NCI-H2029 (cell line): ENCODE measurements at regions not wholly inside any gene's neighbourhood (a gene's known extent, or its start where the extent isn't known, plus 50 kb on each side); places are given as distances from the start of the nearest gene placed in this dataset.
"Not testable (repeated sequence)": the region's sequence is repeated elsewhere in the genome, so short reads cannot be mapped to it uniquely, and the experiment has no call there.

Experiments
- DNase-seq: peaks from one replicate; lab custom pipeline; 2025; lab: John Stamatoyannopoulos, UW

GRCh38 chr2:239550357-239550756, 149.5 kb upstream of the HDAC4 start:
- no peak for DNase-seq

DNA sequence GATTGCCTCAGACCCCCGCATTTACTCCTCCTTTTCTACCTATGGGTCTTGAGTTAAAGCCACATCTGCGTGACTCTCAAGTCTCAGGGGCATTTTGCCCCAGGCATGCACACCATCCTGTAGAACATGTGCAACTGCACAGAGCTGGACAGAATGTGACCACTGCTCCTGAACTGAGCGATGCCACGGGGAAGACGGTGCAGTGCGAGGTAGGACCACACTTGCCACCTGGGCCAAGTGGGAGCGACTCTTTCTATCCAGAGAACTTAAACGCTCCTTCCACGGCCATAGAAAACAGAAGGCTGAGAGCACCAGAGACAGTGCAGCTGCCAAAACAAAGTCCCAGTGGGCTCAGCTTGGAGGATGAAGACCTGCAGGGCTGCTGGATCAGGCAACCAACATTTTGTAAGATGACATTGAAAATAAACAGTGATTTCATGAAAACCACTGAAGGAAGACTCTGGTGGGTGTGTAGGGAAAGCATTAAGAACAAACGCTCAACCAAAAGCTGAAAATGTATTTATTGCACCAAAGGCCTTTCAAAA, 149.0 kb upstream of the HDAC4 start:
- DNase-seq: no peak

DNA sequence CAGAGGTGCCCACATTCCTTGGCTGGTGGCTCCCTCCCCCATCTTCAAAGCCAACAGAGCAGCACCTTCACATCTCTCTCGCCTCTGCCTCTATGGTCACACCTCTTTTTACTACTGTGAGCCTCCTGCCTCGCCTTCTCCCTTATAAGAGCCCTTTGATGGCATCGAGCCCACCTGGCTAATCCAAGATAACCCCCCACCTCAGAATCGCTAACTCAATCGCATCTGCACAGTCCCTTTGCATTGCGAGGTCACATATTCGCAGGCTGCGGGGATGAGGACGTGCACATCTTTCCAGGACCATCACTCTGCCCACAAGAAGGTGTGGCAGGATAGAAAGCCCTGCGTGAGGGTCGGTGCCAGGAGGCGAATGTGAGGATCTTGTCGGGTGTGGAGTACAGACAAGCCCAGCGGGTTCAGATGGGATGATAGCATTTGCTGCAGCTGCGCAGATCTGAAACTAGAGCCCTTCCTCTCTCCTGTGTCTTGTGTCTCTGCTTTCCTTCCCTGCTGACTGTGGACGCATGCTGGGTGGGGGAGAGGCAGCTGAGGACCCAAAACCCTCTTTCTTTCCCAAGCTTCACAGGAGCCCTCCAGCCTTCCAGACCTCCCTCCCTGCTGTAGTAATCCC, 148.3 kb upstream of the HDAC4 start:
- no peak for DNase-seq

GRCh38 chr2:239548451-239548871, 147.6 kb upstream of the HDAC4 start:
- no peak for DNase-seq

- not testable (repeated sequence) for DNase-seq
Measured at GRCh38 chr2:239547140-239547539, 146.3 kb upstream of the HDAC4 start.

GRCh38 chr2:239546541-239546940, 145.7 kb upstream of the HDAC4 start:
- no peak for DNase-seq

DNA sequence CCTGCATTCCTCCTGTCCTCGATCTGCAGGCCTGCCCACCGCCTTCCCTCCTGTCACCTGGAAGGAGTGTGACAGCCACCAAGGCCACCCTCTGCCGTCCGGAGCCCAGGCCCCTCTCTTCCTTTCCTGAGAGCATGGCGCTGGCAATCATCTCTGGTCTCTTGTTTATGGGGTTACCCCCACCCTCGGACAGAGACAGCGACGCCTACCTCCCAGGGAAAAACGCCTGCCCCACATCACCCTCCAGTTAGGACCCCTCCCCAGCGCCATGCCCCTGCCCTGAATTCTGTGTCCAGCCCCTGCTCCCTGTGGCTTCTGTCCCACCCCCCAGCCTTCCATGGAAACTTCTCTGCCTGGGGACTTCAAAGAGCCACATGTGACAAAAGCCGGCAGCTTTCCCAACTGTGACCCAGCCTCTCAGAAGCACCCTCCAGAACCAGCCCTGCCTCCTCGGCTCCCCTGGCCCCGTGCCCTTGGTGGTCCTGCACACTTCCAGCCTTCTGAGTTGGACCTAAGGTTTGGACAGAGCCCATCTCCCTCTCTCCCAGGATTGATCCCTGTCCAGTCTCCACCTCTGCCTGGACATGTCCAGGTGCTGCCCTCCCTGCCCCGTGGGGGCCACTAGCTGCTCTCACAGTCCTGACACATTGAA, 145.0 kb upstream of the HDAC4 start:
- no peak for DNase-seq

DNA sequence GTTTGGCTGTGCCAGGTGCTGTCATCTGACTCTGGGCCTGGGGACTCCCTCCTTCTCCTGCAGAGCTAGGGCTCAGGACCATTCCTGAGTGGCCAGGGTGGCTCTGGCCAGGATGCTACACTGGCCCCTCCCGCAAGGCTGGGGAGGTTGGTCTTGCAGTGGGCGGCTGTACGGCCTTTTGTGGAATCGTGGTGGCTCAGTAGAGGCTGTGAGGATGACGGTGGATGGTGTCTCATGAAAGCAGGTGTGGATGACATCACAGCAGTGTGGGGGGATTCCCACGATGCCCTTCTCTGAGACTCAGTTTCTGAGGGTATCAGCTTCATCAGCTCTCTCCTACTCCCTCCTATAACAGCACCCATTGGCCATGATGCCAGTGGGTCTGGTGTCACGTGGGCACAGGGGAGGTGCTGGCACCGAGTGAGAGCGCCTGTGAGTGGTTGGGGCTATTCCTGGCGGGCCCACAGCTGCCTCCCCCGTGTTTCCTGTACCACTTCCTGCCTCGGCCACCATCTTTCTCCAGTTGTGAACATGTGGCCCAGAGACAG, 144.2 kb upstream of the HDAC4 start:
- DNase-seq: no peak

DNA sequence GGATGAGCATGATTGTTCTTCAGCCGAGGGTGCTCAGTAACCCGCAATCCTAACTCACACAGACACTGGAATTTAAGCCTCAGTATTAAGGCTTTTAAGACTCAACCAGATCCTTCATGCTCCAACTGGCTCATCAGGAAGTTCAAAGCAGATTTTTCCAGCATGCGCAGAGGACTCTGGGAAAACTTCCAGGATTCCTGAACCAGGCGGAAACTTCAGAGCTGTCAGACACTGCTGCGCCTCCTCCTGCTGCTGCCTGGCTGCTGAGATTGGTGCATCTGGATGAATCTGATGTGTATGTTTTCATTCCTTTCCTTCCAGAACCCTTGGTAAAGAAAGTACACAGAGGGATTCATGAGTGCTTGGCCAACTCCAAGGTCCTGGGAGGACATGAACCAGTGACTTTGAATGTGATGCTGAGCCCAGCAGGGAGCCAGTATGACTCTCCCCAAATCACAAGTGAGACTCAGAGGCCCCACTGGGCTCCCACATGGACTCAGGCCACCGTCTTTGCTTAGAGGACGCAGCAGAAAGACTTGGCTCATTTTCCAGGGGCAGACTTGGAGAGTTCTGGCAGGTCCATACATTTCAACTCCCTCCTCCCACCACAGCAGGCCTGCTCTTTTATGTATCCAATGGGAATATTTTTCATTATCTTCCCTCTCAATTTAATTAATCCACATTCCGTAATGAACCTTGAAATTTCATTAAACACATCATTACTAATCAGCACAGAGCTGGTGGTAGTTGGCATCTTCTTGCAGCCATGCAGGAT, 143.5 kb upstream of the HDAC4 start:
- DNase-seq: no peak

DNA sequence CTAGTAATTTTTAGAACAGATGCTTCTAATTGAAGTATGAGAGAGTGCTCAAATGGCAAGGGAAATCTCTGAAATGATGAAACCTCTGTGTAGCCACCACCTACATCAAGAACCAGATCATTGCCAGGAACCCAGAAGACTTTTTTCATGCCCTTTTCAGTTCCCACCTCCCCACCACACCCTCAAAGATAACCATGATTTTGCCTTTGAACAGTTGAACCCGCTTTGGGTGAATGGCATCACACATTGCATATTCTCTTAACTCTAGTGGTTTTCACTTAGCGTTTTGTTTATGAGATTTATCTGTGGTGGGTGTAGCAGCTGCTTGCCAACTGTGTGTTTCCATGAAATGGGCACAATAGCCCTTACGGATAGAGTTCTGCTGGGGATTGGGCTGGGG, 142.9 kb upstream of the HDAC4 start:
- DNase-seq: no peak

- peak; percentile 7 for DNase-seq
Measured at GRCh38 chr2:239540174-239540573, 139.4 kb upstream of the HDAC4 start.

DNA sequence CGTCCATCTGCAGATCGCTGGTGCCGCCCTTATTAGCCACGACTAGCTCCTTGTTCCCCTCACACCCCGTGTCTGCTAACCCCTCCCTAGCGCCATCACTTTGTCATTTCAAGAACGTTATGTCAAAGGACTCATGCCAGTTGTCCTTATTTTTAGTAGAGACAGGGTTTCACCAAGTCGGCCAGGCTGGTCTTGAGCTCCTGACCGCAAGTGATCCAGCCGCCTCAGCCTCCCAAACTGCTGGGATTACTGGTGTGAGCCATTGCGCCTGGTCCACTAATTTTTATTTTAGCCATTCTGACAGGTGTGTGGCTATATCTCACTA, 138.9 kb upstream of the HDAC4 start:
- DNase-seq: no peak

DNA sequence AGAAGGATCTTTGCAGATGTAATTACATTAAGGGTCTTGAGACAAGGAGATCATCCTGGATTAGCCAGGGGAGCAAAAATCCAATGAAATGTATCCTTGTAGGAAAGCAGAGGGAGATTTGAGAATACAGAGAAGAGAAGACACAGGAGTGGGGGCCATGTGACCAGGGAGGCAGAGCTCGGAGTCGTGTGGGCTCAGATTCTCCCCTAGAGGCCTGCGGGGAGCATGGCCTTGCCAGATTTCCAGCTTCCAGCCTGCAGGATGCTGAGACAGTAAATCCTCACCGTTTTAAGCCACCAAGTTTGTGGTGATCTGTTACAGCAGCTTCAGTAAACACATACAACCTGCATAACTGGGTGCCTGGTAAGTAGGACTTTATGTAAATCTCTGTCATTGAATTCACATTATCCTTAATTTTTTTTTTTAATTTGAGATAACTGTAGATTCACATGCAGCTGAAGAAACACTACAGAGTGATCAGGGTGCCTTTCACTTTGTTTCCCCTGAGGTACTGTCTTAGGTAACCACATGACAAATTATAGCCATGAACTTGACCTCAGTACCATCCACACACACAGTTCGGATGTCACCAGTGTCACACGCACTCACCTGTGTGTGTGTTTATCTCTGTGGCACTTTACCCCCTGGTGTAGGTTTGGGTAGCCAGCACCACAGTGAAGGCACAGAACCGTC, 138.4 kb upstream of the HDAC4 start:
- no peak for DNase-seq

- DNase-seq: no peak
Measured at GRCh38 chr2:239538357-239539052, 137.7 kb upstream of the HDAC4 start.

- DNase-seq: no peak
Measured at GRCh38 chr2:239537633-239538356, 137.0 kb upstream of the HDAC4 start.

- DNase-seq: no peak
Measured at GRCh38 chr2:239536186-239536585, 135.4 kb upstream of the HDAC4 start.

DNA sequence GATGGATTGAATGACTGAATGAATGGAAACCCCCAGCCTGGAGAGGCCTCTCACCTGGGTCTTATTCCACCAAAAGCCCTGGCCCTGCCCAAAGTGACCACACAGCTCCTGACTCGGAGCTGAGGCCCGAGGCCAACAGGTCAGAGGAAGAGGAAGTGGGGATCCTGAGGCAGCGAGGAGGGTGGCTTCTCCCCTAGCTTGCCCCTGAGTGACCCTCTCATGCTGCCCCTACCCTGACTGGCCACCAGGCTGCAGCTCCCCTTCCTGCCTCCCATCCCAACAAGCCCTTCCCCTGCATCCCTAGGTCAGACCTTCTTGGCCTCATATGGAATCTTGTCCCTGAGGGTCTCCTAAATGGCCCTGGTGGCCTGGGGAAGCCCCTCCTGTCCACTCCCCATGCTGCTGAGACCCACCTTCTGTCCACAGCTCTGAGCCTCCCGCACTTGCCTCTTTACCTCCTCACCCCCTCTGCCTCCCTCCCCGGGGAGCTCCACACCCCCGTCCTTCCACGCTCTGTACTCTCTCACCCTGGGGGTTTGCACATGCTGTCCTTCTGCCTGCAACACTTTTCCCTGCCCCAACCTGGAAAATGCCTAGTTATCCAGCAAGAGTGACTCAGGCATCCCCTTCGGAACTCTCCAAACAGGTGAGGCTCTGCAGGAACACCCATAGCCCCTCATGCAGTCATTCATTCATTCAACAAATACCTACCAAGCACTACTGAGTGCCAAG, 134.8 kb upstream of the HDAC4 start:
- no peak for DNase-seq

GRCh38 chr2:239534581-239535412, 134.0 kb upstream of the HDAC4 start:
- peak; percentile 65 for DNase-seq
